CD8-positive, alpha-beta memory T cell (primary cell): ENCODE measurements at regions not wholly inside any gene's neighbourhood (a gene's known extent, or its start where the extent isn't known, plus 50 kb on each side); places are given as distances from the start of the nearest gene placed in this dataset.
"Not testable (repeated sequence)": the region's sequence is repeated elsewhere in the genome, so short reads cannot be mapped to it uniquely, and the experiment has no call there.

ENCODE experiments used
- CTCF ChIA-PET: fragments of 350-600 bp; sonication (Branson Sonifier 250); formaldehyde crosslinking; loops from one replicate; lab custom pipeline; 2021; ENCODE audit warnings: antibody characterized with exemption; lab: Charles Lee
- POLR2A ChIA-PET: fragments of 350-600 bp; sonication (Branson Sonifier 250); formaldehyde crosslinking; loops from one replicate; lab custom pipeline; 2021; ENCODE audit warnings: antibody characterized with exemption; lab: Charles Lee
- DNase-seq, 5 donors: peaks; one replicate each; pipeline versions ENCODE4 v3.0.0 to v3.0.0-alpha.2; 2020 to 2022; ENCODE audit warnings: mixed read lengths in 1 of 5
- H3K27ac ChIP-seq: one replicate; pipeline ENCODE4 v1.7.0; 2013; ENCODE audit warnings: low read depth, mild to moderate bottlenecking, low read length, moderate library complexity
- H3K27me3 ChIP-seq: 2 replicates; pipeline ENCODE4 v1.7.0; 2013; ENCODE audit warnings: low read length, mild to moderate bottlenecking; ENCODE audit not compliant: insufficient read depth, poor library complexity, severe bottlenecking
- H3K36me3 ChIP-seq: 2 replicates; pipeline ENCODE4 v1.7.0; 2013; ENCODE audit warnings: mild to moderate bottlenecking, low read length, moderate library complexity; ENCODE audit not compliant: insufficient read depth
- H3K4me1 ChIP-seq: 2 replicates; pipeline ENCODE4 v1.7.0; 2013; ENCODE audit warnings: mild to moderate bottlenecking, low read length, moderate library complexity; ENCODE audit not compliant: insufficient read depth
- H3K4me3 ChIP-seq: 2 replicates; pipeline ENCODE4 v1.7.0; 2013; ENCODE audit warnings: mild to moderate bottlenecking, low read length
- H3K9me3 ChIP-seq: 2 replicates; pipeline ENCODE4 v1.7.0; 2013; ENCODE audit warnings: mild to moderate bottlenecking, low read length
- H3K27ac Mint-ChIP-seq, 8 donors: one replicate each; pipeline ENCODE4 v1.8.0; 2020 to 2021; ENCODE audit warnings: mixed read lengths in 8 of 8, mild to moderate bottlenecking in 6 of 8, inconsistent platforms in 3 of 8, moderate library complexity in 3 of 8
- H3K27me3 Mint-ChIP-seq, 2 donors: one replicate each; pipeline ENCODE4 v1.8.0; 2020 to 2021; ENCODE audit warnings: mixed read lengths in 2 of 2, mild to moderate bottlenecking in 1 of 2, moderate library complexity in 1 of 2
- H3K36me3 Mint-ChIP-seq, 3 donors: one replicate each; pipeline ENCODE4 v1.8.0; 2020 to 2021; ENCODE audit warnings: mixed read lengths in 3 of 3, inconsistent platforms in 1 of 3, mild to moderate bottlenecking in 1 of 3
- H3K4me1 Mint-ChIP-seq, 3 donors: one replicate each; pipeline ENCODE4 v1.8.0; 2020 to 2021; ENCODE audit warnings: mixed read lengths in 3 of 3, inconsistent platforms in 1 of 3, mild to moderate bottlenecking in 1 of 3
- H3K4me3 Mint-ChIP-seq, 7 donors: one replicate each; pipeline ENCODE4 v1.8.0; 2020 to 2021; ENCODE audit warnings: mixed read lengths in 7 of 7, mild to moderate bottlenecking in 6 of 7, moderate library complexity in 4 of 7, inconsistent platforms in 2 of 7
- H3K9me3 Mint-ChIP-seq, 5 donors: one replicate each; pipeline ENCODE4 v1.8.0; 2020 to 2022; ENCODE audit warnings: mixed read lengths in 5 of 5, mild to moderate bottlenecking in 3 of 5, moderate library complexity in 2 of 5, inconsistent platforms in 1 of 5

GRCh38 chr13:103471896-103472295 lies 405.7 kb upstream of the SLC10A2 start:
- Histone ChIP-seq H3K36me3 (no peaks in the 10 kb centered on the region), H3K4me1 (no peaks in the 10 kb centered on the region), H3K27me3 (no peaks in the 10 kb centered on the region), H3K9me3 (no peaks in the 10 kb centered on the region), H3K27ac (no peak overlapping the region), H3K4me3 (no peak overlapping the region)
- Mint-ChIP-seq H3K9me3 (peaks cover 0 to 16% (median 0%) of the 10 kb centered on the region in 5 donors), H3K36me3 (no peaks in the 10 kb centered on the region), H3K27ac (no peak overlapping the region), H3K27me3 (no peaks in the 10 kb centered on the region), H3K4me3 (no peak overlapping the region), H3K4me1 (no peaks in the 10 kb centered on the region)
- ChIA-PET CTCF (no interaction called here), POLR2A (no interaction called here)
- DNase-seq = no peak

- no peak for DNase-seq
- H3K9me3 Mint-ChIP-seq = peaks cover 0 to 20% (median 4%) of the 10 kb centered on the region in 5 donors
- POLR2A ChIA-PET = no interaction called here
- no peak overlapping the region for H3K27ac Mint-ChIP-seq
- no peaks in the 10 kb centered on the region for H3K36me3 Mint-ChIP-seq
- no peaks in the 10 kb centered on the region for H3K36me3 ChIP-seq
- no peaks in the 10 kb centered on the region for H3K4me1 ChIP-seq
- CTCF ChIA-PET = no interaction called here
- no peak overlapping the region for H3K27ac ChIP-seq
- H3K27me3 Mint-ChIP-seq = no peaks in the 10 kb centered on the region
- no peak overlapping the region for H3K4me3 Mint-ChIP-seq
- H3K27me3 ChIP-seq = no peaks in the 10 kb centered on the region
- H3K4me1 Mint-ChIP-seq = no peaks in the 10 kb centered on the region
- no peaks in the 10 kb centered on the region for H3K9me3 ChIP-seq
- H3K4me3 ChIP-seq = no peak overlapping the region
Measured at GRCh38 chr13:103469771-103470170, 403.6 kb upstream of the SLC10A2 start.

GRCh38 chr13:103466761-103467160 lies 400.5 kb upstream of the SLC10A2 start:
- H3K27ac ChIP-seq = no peak overlapping the region
- CTCF ChIA-PET = no interaction called here
- no peaks in the 10 kb centered on the region for H3K4me1 ChIP-seq
- peaks cover 1 to 15% (median 4%) of the 10 kb centered on the region in 5 donors for H3K9me3 Mint-ChIP-seq
- POLR2A ChIA-PET = no interaction called here
- DNase-seq = no peak
- H3K27me3 ChIP-seq = no peaks in the 10 kb centered on the region
- no peak overlapping the region for H3K4me3 Mint-ChIP-seq
- H3K27ac Mint-ChIP-seq = no peak overlapping the region
- no peaks in the 10 kb centered on the region for H3K27me3 Mint-ChIP-seq
- no peaks in the 10 kb centered on the region for H3K4me1 Mint-ChIP-seq
- H3K36me3 Mint-ChIP-seq = no peaks in the 10 kb centered on the region
- no peak overlapping the region for H3K4me3 ChIP-seq
- H3K36me3 ChIP-seq = no peaks in the 10 kb centered on the region
- no peaks in the 10 kb centered on the region for H3K9me3 ChIP-seq

- H3K4me1 Mint-ChIP-seq, H3K36me3 Mint-ChIP-seq, DNase-seq, H3K27me3 Mint-ChIP-seq, H3K4me1 ChIP-seq, CTCF ChIA-PET, POLR2A ChIA-PET, H3K27ac Mint-ChIP-seq, H3K4me3 Mint-ChIP-seq, H3K27ac ChIP-seq, H3K27me3 ChIP-seq, H3K9me3 ChIP-seq, H3K36me3 ChIP-seq, H3K4me3 ChIP-seq: not testable (repeated sequence)
- H3K9me3 Mint-ChIP-seq = peaks cover 0 to 14% (median 2%) of the 10 kb centered on the region in 5 donors
Measured at GRCh38 chr13:103460246-103460645, 394.0 kb upstream of the SLC10A2 start.

- H3K27me3 ChIP-seq, H3K9me3 Mint-ChIP-seq, DNase-seq, H3K4me3 Mint-ChIP-seq, H3K9me3 ChIP-seq, H3K27me3 Mint-ChIP-seq, H3K36me3 Mint-ChIP-seq, H3K4me3 ChIP-seq, H3K36me3 ChIP-seq, H3K27ac ChIP-seq, H3K4me1 ChIP-seq, CTCF ChIA-PET, H3K4me1 Mint-ChIP-seq, POLR2A ChIA-PET, H3K27ac Mint-ChIP-seq: not testable (repeated sequence)
Measured at GRCh38 chr13:103457050-103457449, 390.8 kb upstream of the SLC10A2 start.

- no peak overlapping the region for H3K27ac ChIP-seq
- Mint-ChIP-seq H3K27ac (no peak overlapping the region), H3K9me3 (peaks cover 0 to 5% (median 2%) of the 10 kb centered on the region in 5 donors), H3K4me3 (no peak overlapping the region), H3K36me3 (no peaks in the 10 kb centered on the region), H3K27me3 (no peaks in the 10 kb centered on the region), H3K4me1 (no peaks in the 10 kb centered on the region)
- DNase-seq = no peak
- H3K36me3 ChIP-seq = no peaks in the 10 kb centered on the region
- no peaks in the 10 kb centered on the region for H3K27me3 ChIP-seq
- no peak overlapping the region for H3K4me3 ChIP-seq
- ChIA-PET POLR2A (no interaction called here), CTCF (no interaction called here)
- no peaks in the 10 kb centered on the region for H3K4me1 ChIP-seq
- H3K9me3 ChIP-seq = no peaks in the 10 kb centered on the region
Measured at GRCh38 chr13:103451656-103452055, 385.4 kb upstream of the SLC10A2 start.

- CTCF ChIA-PET = no interaction called here
- no peaks in the 10 kb centered on the region for H3K27me3 ChIP-seq
- Mint-ChIP-seq H3K9me3 (peaks cover 0 to 10% (median 2%) of the 10 kb centered on the region in 5 donors), H3K27me3 (no peaks in the 10 kb centered on the region), H3K4me1 (no peaks in the 10 kb centered on the region), H3K4me3 (no peak overlapping the region), H3K36me3 (no peaks in the 10 kb centered on the region), H3K27ac (no peak overlapping the region)
- H3K9me3 ChIP-seq = no peaks in the 10 kb centered on the region
- no peaks in the 10 kb centered on the region for H3K36me3 ChIP-seq
- H3K4me1 ChIP-seq = no peaks in the 10 kb centered on the region
- no peak overlapping the region for H3K27ac ChIP-seq
- POLR2A ChIA-PET = no interaction called here
- DNase-seq = no peak
- no peak overlapping the region for H3K4me3 ChIP-seq
Measured at GRCh38 chr13:103443604-103444003, 377.4 kb upstream of the SLC10A2 start.

- no peak for DNase-seq
- no peak overlapping the region for H3K4me3 ChIP-seq
- H3K9me3 ChIP-seq = no peaks in the 10 kb centered on the region
- CTCF ChIA-PET = no interaction called here
- no peaks in the 10 kb centered on the region for H3K27me3 Mint-ChIP-seq
- no peaks in the 10 kb centered on the region for H3K36me3 Mint-ChIP-seq
- POLR2A ChIA-PET = no interaction called here
- H3K4me1 ChIP-seq = no peaks in the 10 kb centered on the region
- H3K9me3 Mint-ChIP-seq = peaks cover 0 to 4% (median 0%) of the 10 kb centered on the region in 5 donors
- no peak overlapping the region for H3K27ac ChIP-seq
- no peaks in the 10 kb centered on the region for H3K4me1 Mint-ChIP-seq
- H3K27me3 ChIP-seq = no peaks in the 10 kb centered on the region
- no peak overlapping the region for H3K27ac Mint-ChIP-seq
- H3K36me3 ChIP-seq = no peaks in the 10 kb centered on the region
- no peak overlapping the region for H3K4me3 Mint-ChIP-seq
Measured at GRCh38 chr13:103437651-103438050, 371.4 kb upstream of the SLC10A2 start.

GRCh38 chr13:103436057-103436654 lies 369.9 kb upstream of the SLC10A2 start:
- DNase-seq = no peak

More at GRCh38 chr13:103436057-103436654, 369.9 kb upstream of the SLC10A2 start:
- CTCF ChIA-PET = no interaction called here
- Histone ChIP-seq H3K27me3 (no peaks in the 10 kb centered on the region), H3K4me1 (no peaks in the 10 kb centered on the region), H3K27ac (no peak overlapping the region), H3K4me3 (no peak overlapping the region), H3K36me3 (no peaks in the 10 kb centered on the region), H3K9me3 (no peaks in the 10 kb centered on the region)
- no peaks in the 10 kb centered on the region for H3K27me3 Mint-ChIP-seq
- POLR2A ChIA-PET = no interaction called here
- peaks cover 0 to 6% (median 2%) of the 10 kb centered on the region in 5 donors for H3K9me3 Mint-ChIP-seq
- H3K27ac Mint-ChIP-seq = no peak overlapping the region
- no peaks in the 10 kb centered on the region for H3K36me3 Mint-ChIP-seq
- no peak overlapping the region for H3K4me3 Mint-ChIP-seq
- no peaks in the 10 kb centered on the region for H3K4me1 Mint-ChIP-seq
